Liver (tissue), 3 donors: ENCODE measurements at regions not wholly inside any gene's neighbourhood (a gene's known extent, or its start where the extent isn't known, plus 50 kb on each side); places are given as distances from the start of the nearest gene placed in this dataset.

ENCODE experiments used
- CTCF ChIP-seq: fragments of 150-350 bp; IDR thresholded peaks from 2 replicates; pipeline ENCODE4 v1.5.1; 2017; ENCODE audit warnings: improper control_type of control experiment, low read depth, low read length; ENCODE audit not compliant: missing input control
- EGR1 ChIP-seq, 2 donors: IDR thresholded peaks; 2 replicates each; pipeline ENCODE4 v1.6.1; 2016 to 2018; ENCODE audit warnings: antibody characterized with exemption in 2 of 2, low read depth in 2 of 2
- JUND ChIP-seq, 2 donors: IDR thresholded peaks; 2 replicates each; pipeline ENCODE4 v1.6.1; 2016; ENCODE audit warnings: antibody characterized with exemption in 2 of 2
- MAX ChIP-seq: IDR thresholded peaks from 2 replicates; pipeline ENCODE4 v1.6.1; 2016; ENCODE audit warnings: antibody characterized with exemption
- NR2F2 ChIP-seq: IDR thresholded peaks from 2 replicates; pipeline ENCODE4 v1.6.1; 2016; ENCODE audit warnings: antibody characterized with exemption
- RAD21 ChIP-seq, 2 donors: IDR thresholded peaks; 2 replicates each; pipeline ENCODE4 v1.6.1; 2016; ENCODE audit warnings: antibody characterized with exemption in 2 of 2, mild to moderate bottlenecking in 2 of 2
- TAF1 ChIP-seq: conservative IDR thresholded peaks from 2 replicates; pipeline ENCODE4 v1.6.1; 2016; ENCODE audit warnings: antibody characterized with exemption, mild to moderate bottlenecking
- ZBTB33 ChIP-seq: IDR thresholded peaks from 2 replicates; pipeline ENCODE4 v1.6.1; 2016; ENCODE audit warnings: antibody characterized with exemption
- donor health status: healthy.
- donor health status: healthy.

- no peak for TF ChIP-seq CTCF
- no peak for TF ChIP-seq MAX
- no peak for TF ChIP-seq NR2F2
- no peak for TF ChIP-seq RAD21 (IDR thresholded peaks at IDR 0.05)
- TF ChIP-seq JUND (IDR thresholded peaks at IDR 0.05) = no peak
- TF ChIP-seq EGR1 (IDR thresholded peaks at IDR 0.05; ENCODE audit: low read depth in 2 of 2) = no peak
- TF ChIP-seq TAF1 = no peak
- TF ChIP-seq ZBTB33 = no peak
Observed at GRCh38 chr2:60148716-60149115, 404.7 kb downstream of the BCL11A start.
